GM12892 (cell line): ENCODE measurements at regions not wholly inside any gene's neighbourhood (a gene's known extent, or its start where the extent isn't known, plus 50 kb on each side); places are given as distances from the start of the nearest gene placed in this dataset.

ENCODE experiments used
- POLR2A ChIP-seq: IDR thresholded peaks from 2 replicates; pipeline ENCODE4 v1.6.1; 2011; ENCODE audit warnings: low read depth, low read length, control low read depth
- POLR2AphosphoS5 ChIP-seq: IDR thresholded peaks from 2 replicates; pipeline ENCODE4 v1.6.1; 2011; ENCODE audit warnings: low read depth, low read length, control low read depth
- TAF1 ChIP-seq: IDR thresholded peaks from 2 replicates; pipeline ENCODE4 v1.6.1; 2011; ENCODE audit warnings: low read depth, mild to moderate bottlenecking, control low read depth, low read length, borderline replicate concordance

GRCh38 chr2:103169861-103170260 is 408.0 kb downstream of the TMEM182 start:
- TF ChIP-seq POLR2A = no peak
- TF ChIP-seq TAF1 = no peak
- no peak for TF ChIP-seq POLR2AphosphoS5
